Nephron (organoid): ENCODE measurements at regions not wholly inside any gene's neighbourhood (a gene's known extent, or its start where the extent isn't known, plus 50 kb on each side); places are given as distances from the start of the nearest gene placed in this dataset.

Experiments
- H3K27ac Mint-ChIP-seq, 3 experiments: 2 replicates each; pipeline ENCODE4 v1.8.0; 2020; ENCODE audit warnings: mixed read lengths in 3 of 3, mild to moderate bottlenecking in 2 of 3, moderate library complexity in 1 of 3
- H3K27me3 Mint-ChIP-seq: 2 replicates; pipeline ENCODE4 v1.8.0; 2021; ENCODE audit warnings: low read depth, mild to moderate bottlenecking, moderate library complexity, mixed read lengths
- H3K36me3 Mint-ChIP-seq: 2 replicates; pipeline ENCODE4 v1.8.0; 2020; ENCODE audit warnings: low read depth, mixed read lengths
- H3K4me1 Mint-ChIP-seq: 2 replicates; pipeline ENCODE4 v1.8.0; 2020; ENCODE audit warnings: mixed read lengths
- H3K4me3 Mint-ChIP-seq, 3 experiments: 2 replicates each; pipeline ENCODE4 v1.8.0; 2020; ENCODE audit warnings: mild to moderate bottlenecking in 3 of 3, mixed read lengths in 3 of 3, moderate library complexity in 2 of 3
- H3K9me3 Mint-ChIP-seq: 2 replicates; pipeline ENCODE4 v1.8.0; 2020; ENCODE audit warnings: mixed read lengths
- TF ChIP-seq, protein P1 (sequence below), 3 experiments: fragments of 200-600 bp; sonication (generic); IDR thresholded peaks; one replicate each; pipeline ENCODE4 v1.5.0; 2021; ENCODE audit warnings: antibody characterized with exemption in 3 of 3; ENCODE audit not compliant: unreplicated experiment in 3 of 3

DNA sequence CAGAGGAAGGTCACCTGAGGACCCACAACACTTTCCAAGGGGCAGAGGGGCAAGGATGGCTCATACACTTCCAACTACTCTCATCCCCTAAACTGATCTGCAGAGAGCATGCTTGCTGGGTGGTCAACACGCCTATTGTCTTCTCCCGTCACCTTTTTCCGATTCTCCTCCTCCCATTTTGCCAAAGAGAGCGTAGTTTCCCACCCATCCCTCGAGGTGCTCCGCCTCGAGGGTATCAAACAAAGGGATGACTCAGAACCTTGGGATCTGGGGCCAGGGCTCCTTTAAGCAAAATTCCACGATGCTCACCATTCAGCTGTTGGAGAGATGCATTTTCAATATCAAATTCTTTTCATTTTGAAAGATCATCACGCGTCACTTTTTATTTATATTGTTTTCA, 507.5 kb upstream of the SULF2 start:
- H3K27me3 Mint-ChIP-seq: peaks cover 13% of the 10 kb centered on the region
- no peaks in the 10 kb centered on the region for H3K36me3 Mint-ChIP-seq
- H3K4me3 Mint-ChIP-seq: no peak overlapping the region
- TF ChIP-seq, protein P1, sequence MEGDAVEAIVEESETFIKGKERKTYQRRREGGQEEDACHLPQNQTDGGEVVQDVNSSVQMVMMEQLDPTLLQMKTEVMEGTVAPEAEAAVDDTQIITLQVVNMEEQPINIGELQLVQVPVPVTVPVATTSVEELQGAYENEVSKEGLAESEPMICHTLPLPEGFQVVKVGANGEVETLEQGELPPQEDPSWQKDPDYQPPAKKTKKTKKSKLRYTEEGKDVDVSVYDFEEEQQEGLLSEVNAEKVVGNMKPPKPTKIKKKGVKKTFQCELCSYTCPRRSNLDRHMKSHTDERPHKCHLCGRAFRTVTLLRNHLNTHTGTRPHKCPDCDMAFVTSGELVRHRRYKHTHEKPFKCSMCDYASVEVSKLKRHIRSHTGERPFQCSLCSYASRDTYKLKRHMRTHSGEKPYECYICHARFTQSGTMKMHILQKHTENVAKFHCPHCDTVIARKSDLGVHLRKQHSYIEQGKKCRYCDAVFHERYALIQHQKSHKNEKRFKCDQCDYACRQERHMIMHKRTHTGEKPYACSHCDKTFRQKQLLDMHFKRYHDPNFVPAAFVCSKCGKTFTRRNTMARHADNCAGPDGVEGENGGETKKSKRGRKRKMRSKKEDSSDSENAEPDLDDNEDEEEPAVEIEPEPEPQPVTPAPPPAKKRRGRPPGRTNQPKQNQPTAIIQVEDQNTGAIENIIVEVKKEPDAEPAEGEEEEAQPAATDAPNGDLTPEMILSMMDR (IDR thresholded peaks at IDR 0.05; ENCODE audit: unreplicated experiment in 3 of 3): no peak
- H3K4me1 Mint-ChIP-seq: peaks cover 37% of the 10 kb centered on the region
- no peak overlapping the region for H3K27ac Mint-ChIP-seq
- H3K9me3 Mint-ChIP-seq: no peaks in the 10 kb centered on the region

DNA sequence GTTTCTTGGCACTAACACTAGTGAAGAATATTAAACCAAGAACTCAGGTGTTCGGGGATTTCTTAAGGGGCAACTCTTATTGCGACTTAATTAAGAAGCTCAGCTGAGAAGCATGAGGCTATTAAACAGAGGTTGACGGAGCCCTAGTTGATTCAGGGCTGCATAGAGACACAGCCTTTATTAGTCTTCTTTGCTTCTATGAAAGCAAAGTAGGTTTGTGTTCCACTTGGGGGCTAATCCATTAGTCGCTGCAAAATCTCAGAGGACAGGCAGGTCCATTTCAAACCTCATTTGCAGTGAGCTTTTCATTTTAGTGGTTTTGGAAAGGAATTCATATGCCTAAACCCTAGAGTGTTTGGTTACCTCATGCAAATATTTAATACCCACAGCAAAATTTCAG, 506.6 kb upstream of the SULF2 start:
- H3K9me3 Mint-ChIP-seq: no peaks in the 10 kb centered on the region
- TF ChIP-seq, protein P1 (IDR thresholded peaks at IDR 0.05; ENCODE audit: unreplicated experiment in 3 of 3): no peak
- no peaks in the 10 kb centered on the region for H3K36me3 Mint-ChIP-seq
- no peak overlapping the region for H3K27ac Mint-ChIP-seq
- peaks cover 13% of the 10 kb centered on the region for H3K27me3 Mint-ChIP-seq
- H3K4me1 Mint-ChIP-seq: peaks cover 45% of the 10 kb centered on the region
- no peak overlapping the region for H3K4me3 Mint-ChIP-seq

DNA sequence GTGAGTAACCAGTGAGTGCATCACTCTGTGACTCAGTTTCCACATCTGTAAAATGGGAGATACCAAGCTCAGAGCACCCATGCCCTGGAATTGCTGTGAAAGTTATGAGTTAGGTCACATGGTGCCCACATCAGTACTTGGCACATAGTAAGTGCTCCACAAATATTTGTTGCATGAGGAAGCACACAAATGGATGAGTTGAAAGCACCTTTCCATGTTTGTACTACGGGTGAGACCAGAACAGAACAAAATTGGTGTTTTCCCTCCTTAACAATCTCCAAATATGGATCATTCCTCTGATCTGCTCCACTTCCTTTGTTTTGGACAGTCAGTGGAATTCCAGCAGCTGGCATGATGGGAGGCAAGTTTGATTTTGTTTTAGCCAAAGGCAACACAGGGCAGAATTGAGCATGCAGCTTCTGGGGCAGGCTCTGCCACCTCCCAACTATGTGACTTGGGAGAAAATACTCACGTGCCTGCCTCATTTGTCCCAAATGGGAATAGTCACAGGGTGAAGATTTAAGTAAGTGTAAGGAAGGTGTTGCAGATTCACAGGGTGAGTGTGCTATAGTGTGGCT, 503.7 kb upstream of the SULF2 start:
- peaks cover 47% of the 10 kb centered on the region for H3K4me1 Mint-ChIP-seq
- H3K9me3 Mint-ChIP-seq: no peaks in the 10 kb centered on the region
- H3K4me3 Mint-ChIP-seq: no peak overlapping the region
- peak overlapping the region in 1 of 3 experiments; percentile 38 for H3K27ac Mint-ChIP-seq
- H3K27me3 Mint-ChIP-seq: peaks cover 13% of the 10 kb centered on the region
- TF ChIP-seq, protein P1 (IDR thresholded peaks at IDR 0.05; ENCODE audit: unreplicated experiment in 3 of 3): no peak
- H3K36me3 Mint-ChIP-seq: no peaks in the 10 kb centered on the region

DNA sequence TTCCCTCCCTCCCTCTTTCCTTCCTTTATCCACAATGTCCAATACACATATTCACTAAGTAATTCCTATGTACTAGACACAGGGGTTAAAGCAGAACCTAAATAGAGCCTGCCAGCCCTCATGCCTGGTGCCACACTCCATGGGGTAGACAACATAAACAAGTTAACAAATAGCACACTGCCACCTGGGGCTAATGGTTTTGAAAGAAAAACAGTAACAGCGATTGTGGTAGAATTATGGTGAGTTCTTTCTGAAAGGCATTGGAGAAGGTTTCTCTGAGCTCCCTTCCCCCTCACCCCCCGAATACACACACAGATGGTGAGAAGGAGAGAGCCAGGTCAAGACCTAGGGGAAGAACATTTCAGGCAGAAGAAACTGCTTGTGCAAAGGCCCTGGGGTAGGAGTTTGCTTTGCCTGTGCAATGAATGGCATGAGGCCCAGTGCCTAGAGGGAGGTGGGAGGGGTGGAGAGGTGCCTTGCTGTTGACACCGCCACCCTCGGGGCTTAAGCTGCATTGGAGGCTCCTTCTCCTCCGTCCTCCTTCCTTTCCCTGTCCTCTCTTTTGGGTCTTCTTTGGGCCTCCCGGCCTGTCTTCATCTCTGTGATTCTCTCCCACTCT, 502.4 kb upstream of the SULF2 start:
- Mint-ChIP-seq H3K4me3 (peak overlapping the region in 1 of 3 experiments; percentile 5), H3K36me3 (no peaks in the 10 kb centered on the region), H3K9me3 (peaks cover 3% of the 10 kb centered on the region), H3K4me1 (peaks cover 45% of the 10 kb centered on the region), H3K27me3 (peaks cover 10% of the 10 kb centered on the region), H3K27ac (peak overlapping the region; percentile 87 to 91 (median 88))
- TF ChIP-seq, protein P1 (IDR thresholded peaks at IDR 0.05; ENCODE audit: unreplicated experiment in 3 of 3): no peak

DNA sequence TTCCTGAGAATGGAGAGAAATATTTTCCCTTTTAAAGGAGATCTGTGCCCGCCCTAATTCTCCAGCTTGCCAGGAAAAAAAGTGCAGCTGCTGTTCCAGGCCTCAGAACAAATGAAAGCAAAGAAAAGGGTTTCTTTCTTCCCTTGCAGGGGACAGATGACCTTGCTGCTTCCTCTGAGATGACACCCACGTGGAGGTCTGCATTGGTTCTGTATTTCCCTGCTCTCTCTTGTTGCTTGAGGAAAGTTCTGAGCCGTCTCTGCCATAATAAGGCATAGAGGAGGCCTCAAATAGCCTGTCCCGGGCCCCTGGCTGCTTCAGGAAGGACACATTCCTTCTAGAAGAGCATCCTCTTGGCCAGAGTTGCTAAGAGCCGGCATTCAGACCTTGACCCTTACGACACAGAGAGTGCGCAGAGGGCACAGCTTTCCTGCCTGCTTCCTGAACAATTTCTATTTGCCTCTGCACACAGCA, 501.8 kb upstream of the SULF2 start:
- Mint-ChIP-seq H3K27me3 (peaks cover 9% of the 10 kb centered on the region), H3K36me3 (no peaks in the 10 kb centered on the region), H3K4me1 (peaks cover 44% of the 10 kb centered on the region), H3K27ac (peak overlapping the region; percentile 87 to 91 (median 88)), H3K9me3 (peaks cover 3% of the 10 kb centered on the region), H3K4me3 (peak overlapping the region in 1 of 3 experiments; percentile 5)
- TF ChIP-seq, protein P1 (IDR thresholded peaks at IDR 0.05; ENCODE audit: unreplicated experiment in 3 of 3): no peak

DNA sequence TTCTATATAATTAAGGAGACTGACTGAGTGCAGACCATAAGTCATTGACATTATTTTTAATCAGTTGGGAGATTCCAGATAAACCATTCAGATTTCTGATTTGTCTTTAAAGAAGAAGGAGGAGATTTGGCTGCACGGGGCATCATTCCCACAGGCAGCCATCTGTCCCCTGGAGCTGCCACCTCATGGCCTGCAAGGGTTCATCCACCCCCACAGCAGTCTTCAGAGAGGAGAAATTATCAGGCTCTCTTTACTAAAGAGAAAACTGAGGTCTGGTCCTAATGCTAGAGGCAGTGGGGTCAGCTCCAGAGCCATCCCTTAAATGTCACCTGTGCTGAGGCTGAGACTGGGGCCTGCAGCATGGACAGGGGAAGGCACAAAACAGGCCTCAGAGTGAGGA, 501.3 kb upstream of the SULF2 start:
- Mint-ChIP-seq H3K36me3 (no peaks in the 10 kb centered on the region), H3K4me3 (no peak overlapping the region), H3K9me3 (peaks cover 3% of the 10 kb centered on the region), H3K4me1 (peaks cover 48% of the 10 kb centered on the region), H3K27ac (peak overlapping the region; percentile 87 to 91 (median 88)), H3K27me3 (peaks cover 9% of the 10 kb centered on the region)
- TF ChIP-seq, protein P1 (IDR thresholded peaks at IDR 0.05; ENCODE audit: unreplicated experiment in 3 of 3): no peak
